ENCODE measurements at regions not wholly inside any gene's neighbourhood (a gene's known extent, or its start where the extent isn't known, plus 50 kb on each side); places are given as distances from the start of the nearest gene placed in this dataset.

GRCh38 chr20:48180618-48181017 lies 395.3 kb upstream of the SULF2 start:
- no peak for DNase-seq
- ATAC-seq = no peak

- no peak for ATAC-seq
- DNase-seq = no peak
Observed at GRCh38 chr20:48180024-48180423, 394.7 kb upstream of the SULF2 start.

- DNase-seq = no peak
- no peak for ATAC-seq
Observed at GRCh38 chr20:48178633-48179032, 393.4 kb upstream of the SULF2 start.

- no peak for ATAC-seq
- no peak for DNase-seq
Observed at GRCh38 chr20:48177058-48177457, 391.8 kb upstream of the SULF2 start.

GRCh38 chr20:48176139-48176538 lies 390.9 kb upstream of the SULF2 start:
- no peak for DNase-seq
- no peak for ATAC-seq

DNA sequence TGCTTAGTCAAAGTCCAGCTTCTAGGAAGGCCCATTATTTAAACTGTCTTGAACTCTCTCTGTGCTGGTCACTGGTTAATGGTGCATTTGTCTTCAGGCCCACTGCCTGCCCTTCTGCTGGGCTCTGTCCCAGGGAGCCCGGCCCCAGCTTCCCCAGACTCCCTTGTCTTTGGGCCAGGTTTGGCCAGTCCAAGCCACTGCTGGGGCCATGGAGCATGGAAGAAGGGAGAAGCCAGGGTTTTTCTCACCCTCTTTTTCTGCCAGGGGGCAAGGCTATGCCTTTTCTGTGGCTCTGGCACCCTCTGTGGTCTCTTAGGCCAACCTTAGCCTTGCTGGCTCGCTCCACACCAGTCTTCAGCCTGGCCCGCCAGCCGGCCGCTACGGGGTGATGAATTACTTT lies 390.0 kb upstream of the SULF2 start:
- ATAC-seq = no peak
- no peak for DNase-seq

GRCh38 chr20:48172357-48172702 lies 387.0 kb upstream of the SULF2 start:
- DNase-seq (no peak), ATAC-seq (no peak)

- ATAC-seq (peak; percentile 28), DNase-seq (no peak)
Observed at GRCh38 chr20:48171626-48172356, 386.5 kb upstream of the SULF2 start.

DNA sequence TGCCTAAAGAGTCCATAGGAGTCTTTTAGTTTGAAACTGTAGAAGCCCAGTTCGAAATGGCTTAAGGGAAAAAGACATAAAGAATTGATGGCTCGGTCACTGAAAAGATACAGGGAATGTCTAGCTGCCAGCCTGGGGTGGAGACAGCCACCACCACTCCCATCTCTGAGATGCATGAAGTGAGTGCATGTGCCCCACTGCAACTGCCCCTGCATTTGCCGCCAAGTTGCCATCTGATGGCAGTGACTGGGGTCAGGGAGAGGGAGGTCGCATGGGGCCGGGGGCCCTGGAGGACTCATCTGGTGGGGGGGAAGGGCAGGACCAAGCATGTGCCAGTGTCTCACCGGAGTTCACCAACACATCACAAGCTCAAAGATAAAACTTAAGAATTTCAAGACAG lies 385.8 kb upstream of the SULF2 start:
- ATAC-seq (no peak), DNase-seq (no peak)

GRCh38 chr20:48170625-48171024 lies 385.3 kb upstream of the SULF2 start:
- DNase-seq = no peak
- no peak for ATAC-seq

- DNase-seq = no peak
- ATAC-seq = no peak
Observed at GRCh38 chr20:48169650-48170225, 384.5 kb upstream of the SULF2 start.

DNA sequence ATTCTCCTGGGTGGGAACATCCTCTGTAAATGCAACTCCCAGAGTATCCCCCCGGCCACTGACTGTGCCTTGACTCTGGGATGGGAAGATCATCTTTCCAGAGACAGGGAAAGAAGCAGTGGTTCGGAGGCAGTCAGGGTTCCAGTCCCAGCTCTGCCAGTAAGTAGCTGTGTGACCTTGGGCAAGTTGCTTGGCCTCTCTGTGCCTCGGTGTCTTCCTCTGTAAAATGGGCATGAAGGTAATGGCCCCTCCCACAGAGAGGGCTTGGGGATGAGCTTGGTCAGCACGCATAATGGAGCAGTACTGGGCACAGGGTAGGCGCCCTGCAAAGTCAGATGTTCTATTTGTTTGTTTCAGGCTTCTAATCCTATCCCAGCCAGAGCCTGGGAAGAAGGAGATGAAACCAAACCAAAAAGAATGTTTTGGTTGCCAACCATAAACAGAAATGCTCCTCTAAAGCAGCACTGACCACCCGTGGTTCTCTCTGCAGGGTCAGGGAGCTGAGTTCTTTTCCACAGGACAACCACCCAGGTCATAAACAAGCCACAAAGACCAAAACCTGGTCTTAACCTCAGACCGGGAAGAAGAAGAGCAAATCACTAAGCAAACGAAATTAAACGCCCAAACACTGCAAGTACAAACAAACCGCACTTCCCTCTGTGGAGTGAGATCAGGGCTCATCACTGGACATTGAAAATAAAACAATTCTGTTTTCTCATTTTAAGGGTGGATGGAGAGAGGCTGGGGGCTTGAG lies 381.0 kb upstream of the SULF2 start:
- ATAC-seq (no peak), DNase-seq (no peak)

DNA sequence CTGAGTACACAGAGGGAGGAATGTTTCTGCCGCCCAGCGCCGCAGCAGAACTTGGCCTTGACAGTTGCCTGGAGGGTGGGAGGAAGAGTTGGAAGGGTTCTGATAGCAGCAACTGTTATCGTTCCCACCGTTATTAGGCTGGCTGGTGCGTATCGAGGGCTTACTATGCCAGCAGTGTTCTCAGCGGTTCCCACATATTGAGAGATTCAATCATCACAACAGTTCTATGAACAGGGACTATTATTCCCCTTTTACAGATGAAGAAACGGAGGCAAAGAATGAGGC lies 380.1 kb upstream of the SULF2 start:
- no peak for DNase-seq
- no peak for ATAC-seq

DNA sequence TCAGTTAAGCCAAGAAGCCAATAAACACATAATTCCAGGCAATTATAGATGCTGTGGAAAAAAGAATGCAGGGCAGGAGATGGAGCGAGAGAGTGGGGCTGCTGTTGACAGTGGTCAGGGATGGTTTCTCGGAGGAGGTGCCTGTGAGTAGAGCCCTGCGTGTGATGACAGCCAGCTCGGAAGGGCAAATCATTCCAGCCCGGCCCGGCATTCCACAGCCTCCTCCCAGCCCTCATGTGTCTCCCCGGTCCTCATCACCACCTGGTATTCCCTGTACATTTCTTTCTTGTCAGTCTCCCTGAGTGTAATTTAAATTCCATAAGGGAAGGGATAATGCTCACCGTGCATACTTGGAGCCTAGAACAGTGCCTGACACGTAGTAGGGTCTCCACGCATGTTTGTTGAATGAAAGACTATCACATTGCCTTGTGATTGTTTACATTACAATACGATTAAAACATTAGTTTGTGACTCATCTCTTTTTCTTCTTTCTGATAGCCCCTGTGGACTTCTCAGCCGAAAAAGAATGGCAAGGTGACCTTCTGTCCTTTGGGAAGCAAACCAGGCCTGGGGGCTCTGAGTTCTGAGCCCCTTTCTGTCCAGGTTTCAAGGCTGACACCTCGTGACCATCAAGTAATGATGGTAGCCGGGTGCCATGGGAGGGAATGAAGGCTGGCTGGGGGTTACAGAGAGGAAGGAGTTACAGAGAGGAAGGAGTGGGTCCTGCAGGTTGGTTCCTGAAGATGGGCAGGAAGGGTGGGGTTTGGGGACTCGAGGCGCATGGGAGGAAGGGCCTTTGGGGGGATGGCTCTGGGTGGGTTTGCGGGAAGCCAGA lies 379.5 kb upstream of the SULF2 start:
- ATAC-seq = no peak

GRCh38 chr20:48164034-48164433 lies 378.8 kb upstream of the SULF2 start:
- DNase-seq (no peak), ATAC-seq (no peak)

More for the DNA sequence above, 379.5 kb upstream of the SULF2 start:
- DNase-seq = no peak

- ATAC-seq (no peak), DNase-seq (no peak)
Observed at GRCh38 chr20:48163505-48163904, 378.2 kb upstream of the SULF2 start.

DNA sequence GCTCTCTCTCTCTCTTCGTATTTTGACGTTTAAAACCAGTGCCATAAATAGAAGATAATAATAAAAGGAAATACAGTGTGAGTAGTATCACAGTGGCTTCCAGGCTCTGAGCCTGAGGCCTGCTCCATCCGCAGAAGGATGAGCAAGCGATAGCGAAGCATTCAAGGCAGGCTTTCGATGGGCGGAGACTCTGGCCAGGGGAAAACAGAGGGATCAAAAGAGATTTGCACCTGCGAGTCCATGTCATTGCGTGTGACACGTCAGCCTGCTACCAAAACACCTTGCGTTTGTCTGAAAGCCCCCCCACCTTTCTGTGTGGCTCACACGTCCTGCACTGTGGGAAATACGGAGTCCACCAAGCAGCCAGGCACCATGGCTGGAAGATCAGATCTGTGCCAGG lies 377.3 kb upstream of the SULF2 start:
- ATAC-seq = no peak
- DNase-seq = no peak

DNA sequence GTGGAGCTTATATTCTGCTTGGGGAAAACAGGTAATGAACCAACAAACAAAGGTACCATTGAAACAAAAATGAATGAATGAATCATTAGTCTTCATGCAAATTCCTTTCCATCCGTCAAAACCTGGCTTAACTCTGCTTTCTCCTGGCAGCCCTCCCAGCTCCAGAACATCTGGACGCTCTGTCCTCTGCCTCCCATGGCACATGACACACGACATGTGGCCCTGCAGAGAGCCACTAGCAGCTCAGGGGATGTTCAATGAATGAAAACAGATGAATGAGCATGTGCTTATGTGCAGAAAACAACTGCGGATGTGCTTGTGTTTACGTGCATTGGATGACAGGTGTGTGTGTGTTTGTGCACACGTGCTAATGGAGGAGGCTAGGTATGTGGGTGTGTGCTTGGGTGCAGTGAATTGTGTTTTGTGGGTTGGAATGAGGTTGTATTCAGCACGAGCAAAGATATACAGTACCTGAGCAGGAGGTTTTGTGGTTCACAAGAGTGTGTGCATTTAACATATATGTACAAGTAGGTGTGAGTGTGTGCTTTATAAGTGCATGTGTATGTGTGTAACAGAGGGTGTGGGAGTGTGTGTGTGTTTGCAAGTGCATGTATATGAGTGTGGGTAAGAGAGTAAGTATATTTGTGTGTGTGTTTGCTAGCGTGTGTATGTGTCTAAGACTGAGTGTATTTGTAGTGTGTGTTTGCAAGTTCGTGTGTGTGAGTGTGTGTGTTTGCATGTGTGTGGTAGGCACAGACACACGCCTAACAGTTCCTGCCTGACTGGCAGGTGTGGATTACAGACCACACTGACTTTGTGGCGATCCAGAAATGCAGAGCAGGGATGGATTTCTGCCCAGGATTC lies 374.1 kb upstream of the SULF2 start:
- no peak for DNase-seq
- ATAC-seq = no peak

- ATAC-seq (no peak), DNase-seq (no peak)
Observed at GRCh38 chr20:48158014-48158413, 372.7 kb upstream of the SULF2 start.

GRCh38 chr20:48156951-48157700 lies 371.8 kb upstream of the SULF2 start:
- ATAC-seq = no peak
- DNase-seq = no peak

GRCh38 chr20:48156521-48156920 lies 371.2 kb upstream of the SULF2 start:
- ATAC-seq = no peak
- no peak for DNase-seq
